OCI-LY7 (cell line): ENCODE measurements at regions not wholly inside any gene's neighbourhood (a gene's known extent, or its start where the extent isn't known, plus 50 kb on each side); places are given as distances from the start of the nearest gene placed in this dataset.

Source experiments
- BruUV-seq: library from RNA; stranded (reverse); fragments of 400-500 nt; replicated peaks from 2 replicates; lab custom pipeline; 2021; lab: Mats Ljungman, UMichigan
- CTCF ChIA-PET: fragments of 300-600 bp; sonication (Branson Sonifier 250); formaldehyde crosslinking; loops from one replicate; lab custom pipeline; 2022; ENCODE audit warnings: antibody characterized with exemption; ENCODE audit not compliant: unreplicated experiment; lab: Charles Lee
- POLR2A ChIA-PET: fragments of 300-600 bp; sonication (Branson Sonifier 250); formaldehyde crosslinking; loops from one replicate; lab custom pipeline; 2022; ENCODE audit warnings: antibody characterized with exemption; lab: Charles Lee
- DNase-seq: peaks from one replicate; pipeline ENCODE4 v3.0.0-alpha.2; 2015; ENCODE audit warnings: low spot score
- H2AFZ ChIP-seq: fragments of 200-600 bp; sonication (generic), shearing (Covaris generic); 2 replicates; pipeline ENCODE4 v1.6.1; 2014; ENCODE audit warnings: mild to moderate bottlenecking, antibody characterized with exemption, low read length, moderate library complexity
- H3K27ac ChIP-seq: fragments of 200-600 bp; sonication (generic); 2 replicates; pipeline ENCODE4 v1.5.1; 2014; ENCODE audit warnings: mixed run types, low read depth, mild to moderate bottlenecking, moderate library complexity, low read length, inconsistent platforms; ENCODE audit not compliant: poor library complexity, severe bottlenecking
- H3K36me3 ChIP-seq: fragments of 200-600 bp; sonication (generic); 2 replicates; pipeline ENCODE4 v1.6.1; 2014; ENCODE audit warnings: mild to moderate bottlenecking, antibody characterized with exemption, low read length, moderate library complexity, mixed read lengths; ENCODE audit not compliant: insufficient read depth
- H3K4me1 ChIP-seq: fragments of 200-600 bp; sonication (generic); 2 replicates; pipeline ENCODE4 v1.5.1; 2014; ENCODE audit warnings: mild to moderate bottlenecking, low read length; ENCODE audit not compliant: insufficient read depth, poor library complexity, severe bottlenecking
- H3K4me2 ChIP-seq: fragments of 200-600 bp; sonication (generic); 2 replicates; pipeline ENCODE4 v1.6.1; 2014; ENCODE audit warnings: mild to moderate bottlenecking, low read length
- H3K4me3 ChIP-seq: fragments of 200-600 bp; sonication (generic); 2 replicates; pipeline ENCODE4 v1.5.1; 2014; ENCODE audit warnings: mild to moderate bottlenecking, low read depth, low read length; ENCODE audit not compliant: poor library complexity, severe bottlenecking
- H3K79me2 ChIP-seq: fragments of 200-600 bp; sonication (generic); 2 replicates; pipeline ENCODE4 v1.6.1; 2016; ENCODE audit warnings: low read depth, mild to moderate bottlenecking, low read length, moderate library complexity, mixed read lengths; ENCODE audit not compliant: insufficient read depth
- H3K9me2 ChIP-seq: fragments of 200-600 bp; sonication (generic); 2 replicates; pipeline ENCODE4 v1.6.1; 2016; ENCODE audit warnings: mild to moderate bottlenecking, low read length, mixed read lengths; ENCODE audit not compliant: insufficient read depth
- H3K9me3 ChIP-seq: fragments of 200-600 bp; sonication (generic); 2 replicates; pipeline ENCODE4 v1.6.1; 2014; ENCODE audit warnings: mild to moderate bottlenecking, mixed run types, low read length, mixed read lengths
- H4K20me1 ChIP-seq: fragments of 200-600 bp; sonication (generic); 2 replicates; pipeline ENCODE4 v1.6.1; 2014; ENCODE audit warnings: mild to moderate bottlenecking, antibody characterized with exemption, low read length, moderate library complexity, mixed read lengths; ENCODE audit not compliant: insufficient read depth
- EZH2phosphoT487 ChIP-seq: fragments of 200-600 bp; sonication (generic); IDR thresholded peaks from 2 replicates; pipeline ENCODE4 v1.6.1; 2018; ENCODE audit warnings: low read depth, borderline replicate concordance, mild to moderate bottlenecking, mixed run types, antibody characterized with exemption, low read length, moderate library complexity, mixed read lengths
- intact Hi-C: fragments of 100-400 bp; cut with micrococcal nuclease; formaldehyde crosslinking; loops from one replicate; pipeline ENCODE4 v1.10.0; 2022; ENCODE audit not compliant: unreplicated experiment
- TF ChIP-seq, protein P1 (sequence below): fragments of 200-600 bp; sonication (generic); conservative IDR thresholded peaks from 2 replicates; pipeline ENCODE4 v1.5.1; 2014; ENCODE audit warnings: mild to moderate bottlenecking, antibody characterized with exemption, low read length, moderate library complexity, mixed read lengths

DNA sequence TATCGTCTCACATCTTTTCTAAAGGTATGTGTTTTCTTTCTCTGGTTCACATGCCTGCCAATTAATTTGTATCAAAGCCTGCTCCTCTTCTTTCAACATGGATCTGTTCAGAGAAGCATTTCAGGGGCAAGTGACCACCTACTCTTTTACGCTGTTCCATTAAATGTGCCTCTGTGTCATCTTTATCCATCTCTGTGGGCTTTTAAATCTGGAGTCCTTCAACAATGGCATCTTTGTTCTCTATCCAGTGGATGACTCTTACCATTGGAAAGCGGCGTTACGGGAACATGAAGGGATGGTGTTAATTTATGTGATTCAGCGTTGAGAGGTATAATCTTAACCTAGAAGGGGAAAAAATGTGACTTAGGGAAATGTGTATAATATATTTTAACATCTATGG is 92.7 kb upstream of the CFAP20DC start:
- Histone ChIP-seq H4K20me1 (no peaks in the 10 kb centered on the region), H3K4me2 (no peak overlapping the region), H3K9me2 (no peaks in the 10 kb centered on the region), H3K27ac (no peak overlapping the region), H3K9me3 (no peaks in the 10 kb centered on the region), H3K4me1 (no peaks in the 10 kb centered on the region), H3K79me2 (no peaks in the 10 kb centered on the region), H3K4me3 (no peak overlapping the region), H3K36me3 (no peaks in the 10 kb centered on the region), H2AFZ (no peak overlapping the region)
- CTCF ChIA-PET, result no interaction called here
- TF ChIP-seq, protein P1, sequence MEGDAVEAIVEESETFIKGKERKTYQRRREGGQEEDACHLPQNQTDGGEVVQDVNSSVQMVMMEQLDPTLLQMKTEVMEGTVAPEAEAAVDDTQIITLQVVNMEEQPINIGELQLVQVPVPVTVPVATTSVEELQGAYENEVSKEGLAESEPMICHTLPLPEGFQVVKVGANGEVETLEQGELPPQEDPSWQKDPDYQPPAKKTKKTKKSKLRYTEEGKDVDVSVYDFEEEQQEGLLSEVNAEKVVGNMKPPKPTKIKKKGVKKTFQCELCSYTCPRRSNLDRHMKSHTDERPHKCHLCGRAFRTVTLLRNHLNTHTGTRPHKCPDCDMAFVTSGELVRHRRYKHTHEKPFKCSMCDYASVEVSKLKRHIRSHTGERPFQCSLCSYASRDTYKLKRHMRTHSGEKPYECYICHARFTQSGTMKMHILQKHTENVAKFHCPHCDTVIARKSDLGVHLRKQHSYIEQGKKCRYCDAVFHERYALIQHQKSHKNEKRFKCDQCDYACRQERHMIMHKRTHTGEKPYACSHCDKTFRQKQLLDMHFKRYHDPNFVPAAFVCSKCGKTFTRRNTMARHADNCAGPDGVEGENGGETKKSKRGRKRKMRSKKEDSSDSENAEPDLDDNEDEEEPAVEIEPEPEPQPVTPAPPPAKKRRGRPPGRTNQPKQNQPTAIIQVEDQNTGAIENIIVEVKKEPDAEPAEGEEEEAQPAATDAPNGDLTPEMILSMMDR, result no peak
- TF ChIP-seq EZH2phosphoT487, result no peak
- DNase-seq, result no peak
- POLR2A ChIA-PET, result no interaction called here
- BruUV-seq, result no TSS peak
- intact Hi-C loops, result no loop called here

- no peaks in the 10 kb centered on the region for H3K79me2 ChIP-seq
- H3K4me3 ChIP-seq, result no peak overlapping the region
- no peak overlapping the region for H3K27ac ChIP-seq
- intact Hi-C loops, result loop anchor here (1.0 kb wide), 1 partner anchor 17 kb away; no protein-coding TSS in a partner anchor
- H4K20me1 ChIP-seq, result no peaks in the 10 kb centered on the region
- no peaks in the 10 kb centered on the region for H3K9me3 ChIP-seq
- no peaks in the 10 kb centered on the region for H3K9me2 ChIP-seq
- no TSS peak for BruUV-seq
- CTCF ChIA-PET, result no interaction called here
- H2AFZ ChIP-seq, result no peak overlapping the region
- H3K36me3 ChIP-seq, result no peaks in the 10 kb centered on the region
- POLR2A ChIA-PET, result interaction anchor here (0.7 kb wide), 1 partner anchor 173 kb away, joined by 3 read pairs; no protein-coding TSS in a partner anchor
- H3K4me1 ChIP-seq, result no peaks in the 10 kb centered on the region
- no peak for DNase-seq
- no peak overlapping the region for H3K4me2 ChIP-seq
- TF ChIP-seq, protein P1, result no peak
- TF ChIP-seq EZH2phosphoT487, result no peak
Observed at GRCh38 chr3:59138966-59139365, 89.1 kb upstream of the CFAP20DC start.

DNA sequence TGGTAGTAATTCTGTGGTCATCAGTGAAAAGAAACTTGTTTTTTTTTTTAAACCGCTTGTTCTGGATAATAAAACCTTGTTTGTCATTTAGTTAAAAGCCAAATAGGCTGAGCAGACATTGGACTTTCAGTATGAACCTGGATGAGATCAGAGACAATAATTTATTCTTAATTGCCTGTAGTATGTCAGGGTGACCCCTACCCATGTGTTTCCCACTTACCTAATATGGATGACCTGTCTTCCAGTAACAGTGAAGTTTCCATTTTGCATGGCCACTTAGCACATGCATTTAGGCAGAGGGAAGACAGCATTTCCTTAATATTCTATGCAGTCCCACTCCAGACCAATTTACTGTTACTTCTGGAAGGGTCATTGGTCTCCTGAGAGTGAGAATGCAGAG is 87.6 kb upstream of the CFAP20DC start:
- no TSS peak for BruUV-seq

More for the DNA sequence above, 87.6 kb upstream of the CFAP20DC start:
- Histone ChIP-seq H3K36me3 (no peaks in the 10 kb centered on the region), H4K20me1 (no peaks in the 10 kb centered on the region), H3K9me3 (no peaks in the 10 kb centered on the region), H3K79me2 (no peaks in the 10 kb centered on the region), H3K4me1 (no peaks in the 10 kb centered on the region), H3K4me3 (no peak overlapping the region), H2AFZ (no peak overlapping the region), H3K4me2 (no peak overlapping the region), H3K9me2 (no peaks in the 10 kb centered on the region), H3K27ac (no peak overlapping the region)
- POLR2A ChIA-PET, result no interaction called here
- intact Hi-C loops, result no loop called here
- TF ChIP-seq, protein P1, result no peak
- no peak for TF ChIP-seq EZH2phosphoT487
- CTCF ChIA-PET, result no interaction called here
- no peak for DNase-seq
